GM23338 (cell line): ENCODE measurements at regions not wholly inside any gene's neighbourhood (a gene's known extent, or its start where the extent isn't known, plus 50 kb on each side); places are given as distances from the start of the nearest gene placed in this dataset.

Source experiments
- ATAC-seq: fragments of 200-7000 bp; cut with Tn5 transposase; 3 replicates; pipeline ENCODE4 v1.9.1; 2020
- DNase-seq: peaks from one replicate; pipeline ENCODE4 v3.0.0-alpha.2; 2015; ENCODE audit warnings: low spot score
- H2AFZ ChIP-seq: fragments of 200-600 bp; sonication (generic); 2 replicates; pipeline ENCODE4 v1.8.0; 2016; ENCODE audit warnings: antibody characterized with exemption, mild to moderate bottlenecking, moderate library complexity
- H3F3A ChIP-seq: fragments of 200-600 bp; sonication (generic); replicated peaks from 2 replicates; pipeline ENCODE4 v1.8.0; 2017; ENCODE audit warnings: antibody characterized with exemption, mixed run types, low read depth
- H3K27ac ChIP-seq: fragments of 200-600 bp; sonication (generic); 2 replicates; pipeline ENCODE4 v1.6.1; 2016; ENCODE audit warnings: low read depth
- H3K27me3 ChIP-seq: fragments of 200-600 bp; sonication (generic); 2 replicates; pipeline ENCODE4 v1.8.0; 2016; ENCODE audit warnings: mild to moderate bottlenecking, mixed run types, moderate library complexity; ENCODE audit not compliant: insufficient read depth
- H3K36me3 ChIP-seq: fragments of 200-600 bp; sonication (generic); 2 replicates; pipeline ENCODE4 v1.8.0; 2016; ENCODE audit warnings: mild to moderate bottlenecking; ENCODE audit not compliant: insufficient read depth
- H3K4me1 ChIP-seq: fragments of 200-600 bp; sonication (generic); 2 replicates; pipeline ENCODE4 v1.8.0; 2016; ENCODE audit warnings: mild to moderate bottlenecking, moderate library complexity; ENCODE audit not compliant: insufficient read depth
- H3K4me2 ChIP-seq: fragments of 200-600 bp; sonication (generic); 2 replicates; pipeline ENCODE4 v1.7.1; 2017; ENCODE audit warnings: mixed run types
- H3K4me3 ChIP-seq: fragments of 200-600 bp; sonication (generic); 2 replicates; pipeline ENCODE4 v1.6.1; 2016; ENCODE audit warnings: mixed run types
- H3K79me2 ChIP-seq: fragments of 200-600 bp; sonication (generic); replicated peaks from 2 replicates; pipeline ENCODE4 v1.8.0; 2017; ENCODE audit warnings: mild to moderate bottlenecking; ENCODE audit not compliant: insufficient read depth
- H3K9me2 ChIP-seq: fragments of 200-600 bp; sonication (generic); 2 replicates; pipeline ENCODE4 v1.8.0; 2017; ENCODE audit not compliant: insufficient read depth
- H4K20me1 ChIP-seq: fragments of 200-600 bp; sonication (generic); replicated peaks from 2 replicates; pipeline ENCODE4 v1.8.0; 2017; ENCODE audit warnings: mild to moderate bottlenecking; ENCODE audit not compliant: insufficient read depth
- H3K27ac Mint-ChIP-seq: 2 replicates; pipeline ENCODE4 v1.8.0; 2020; ENCODE audit warnings: inconsistent platforms, mild to moderate bottlenecking, moderate library complexity, mixed read lengths
- H3K27me3 Mint-ChIP-seq: 3 replicates; pipeline ENCODE4 v1.8.0; 2022; ENCODE audit warnings: low read depth, mild to moderate bottlenecking, moderate library complexity, mixed read lengths, inconsistent platforms; ENCODE audit not compliant: insufficient read depth, poor library complexity
- H3K36me3 Mint-ChIP-seq: 3 replicates; pipeline ENCODE4 v1.8.0; 2021; ENCODE audit warnings: low read depth, mild to moderate bottlenecking, inconsistent platforms, moderate library complexity, mixed read lengths
- H3K4me1 Mint-ChIP-seq: 3 replicates; pipeline ENCODE4 v1.8.0; 2020; ENCODE audit warnings: mild to moderate bottlenecking, inconsistent platforms, mixed read lengths
- H3K4me3 Mint-ChIP-seq: 3 replicates; pipeline ENCODE4 v1.8.0; 2021; ENCODE audit warnings: moderate library complexity, mild to moderate bottlenecking, inconsistent platforms, mixed read lengths
- H3K9me3 Mint-ChIP-seq: 3 replicates; pipeline ENCODE4 v1.8.0; 2020; ENCODE audit warnings: moderate library complexity, mild to moderate bottlenecking, inconsistent platforms, mixed read lengths
- CTCF ChIP-seq, 2 experiments: fragments of 200-600 bp in 1 of 2; sonication (generic) in 1 of 2; conservative IDR thresholded peaks; 2 replicates each; pipeline versions ENCODE4 v1.5.1 to v1.6.1; 2016 to 2017; ENCODE audit warnings: antibody characterized with exemption in 2 of 2, low read depth in 2 of 2, mild to moderate bottlenecking in 2 of 2, moderate library complexity in 1 of 2
- JUNB ChIP-seq: IDR thresholded peaks from one replicate; pipeline ENCODE4 v1.6.1; 2016; ENCODE audit warnings: antibody characterized with exemption; ENCODE audit not compliant: unreplicated experiment
- POLR2AphosphoS5 ChIP-seq: IDR thresholded peaks from 2 replicates; pipeline ENCODE4 v1.6.1; 2016; ENCODE audit warnings: antibody characterized with exemption, low read depth
- REST ChIP-seq: IDR thresholded peaks from one replicate; pipeline ENCODE4 v1.6.1; 2018; ENCODE audit warnings: antibody characterized with exemption; ENCODE audit not compliant: unreplicated experiment

- ATAC-seq, result no peak
- H3K27ac Mint-ChIP-seq, result no peak overlapping the region
- no peaks in the 10 kb centered on the region for H3K27me3 ChIP-seq
Observed at GRCh38 chr12:30142301-30142700, 358.6 kb upstream of the TMTC1 start.

More at GRCh38 chr12:30142301-30142700, 358.6 kb upstream of the TMTC1 start:
- no peaks in the 10 kb centered on the region for H3K4me1 ChIP-seq
- 0 out of 2 replicates have a peak, but pooled peaks cover 3% of the 10 kb centered on the region for H3K9me2 ChIP-seq
- no peaks in the 10 kb centered on the region for H4K20me1 ChIP-seq
- DNase-seq, result no peak
- Mint-ChIP-seq H3K4me3 (no peak overlapping the region), H3K36me3 (no peaks in the 10 kb centered on the region), H3K9me3 (no peaks in the 10 kb centered on the region), H3K27me3 (peaks cover 2% of the 10 kb centered on the region), H3K4me1 (no peaks in the 10 kb centered on the region)
- no peak overlapping the region for H3K27ac ChIP-seq
- H3K4me2 ChIP-seq, result no peak overlapping the region
- TF ChIP-seq POLR2AphosphoS5 (no peak), REST (no peak), JUNB (no peak), CTCF (conservative IDR thresholded peaks at IDR 0.05; ENCODE audit: low read depth in 2 of 2) (no peak)
- H3F3A ChIP-seq, result no peaks in the 10 kb centered on the region
- H2AFZ ChIP-seq, result no peak overlapping the region
- H3K4me3 ChIP-seq, result no peak overlapping the region
- H3K36me3 ChIP-seq, result no peaks in the 10 kb centered on the region
- no peaks in the 10 kb centered on the region for H3K79me2 ChIP-seq
